IPS-18c (cell line): ENCODE measurements at regions not wholly inside any gene's neighbourhood (a gene's known extent, or its start where the extent isn't known, plus 50 kb on each side); places are given as distances from the start of the nearest gene placed in this dataset.
"Not testable (repeated sequence)": the region's sequence is repeated elsewhere in the genome, so short reads cannot be mapped to it uniquely, and the experiment has no call there.

ENCODE experiments used
- H3K4me3 ChIP-seq: 2 replicates; pipeline ENCODE4 v1.7.0; 2013; ENCODE audit warnings: low read depth, mild to moderate bottlenecking, low read length, moderate library complexity; ENCODE audit not compliant: insufficient read depth
- H3K9me3 ChIP-seq: one replicate; pipeline ENCODE4 v1.6.1; 2013; ENCODE audit warnings: mild to moderate bottlenecking, low read length, moderate library complexity; ENCODE audit not compliant: control insufficient read depth, insufficient read depth

GRCh38 chr2:175677880-175678279 is 324.2 kb downstream of the LNPK start:
- Histone ChIP-seq H3K4me3 (no peak overlapping the region), H3K9me3 (no peaks in the 10 kb centered on the region)

GRCh38 chr2:175676813-175677212 is 325.3 kb downstream of the LNPK start:
- Histone ChIP-seq H3K4me3 (no peak overlapping the region), H3K9me3 (no peaks in the 10 kb centered on the region)

GRCh38 chr2:175668804-175669203 is 333.3 kb downstream of the LNPK start:
- H3K4me3 ChIP-seq, H3K9me3 ChIP-seq: not testable (repeated sequence)

- H3K4me3 ChIP-seq, result no peak overlapping the region
Observed at GRCh38 chr2:175662335-175662734, 339.7 kb downstream of the LNPK start.

GRCh38 chr2:175648577-175649063 is 353.4 kb downstream of the LNPK start:
- Histone ChIP-seq H3K4me3 (no peak overlapping the region), H3K9me3 (no peaks in the 10 kb centered on the region)

More at GRCh38 chr2:175662335-175662734, 339.7 kb downstream of the LNPK start:
- H3K9me3 ChIP-seq, result no peaks in the 10 kb centered on the region

DNA sequence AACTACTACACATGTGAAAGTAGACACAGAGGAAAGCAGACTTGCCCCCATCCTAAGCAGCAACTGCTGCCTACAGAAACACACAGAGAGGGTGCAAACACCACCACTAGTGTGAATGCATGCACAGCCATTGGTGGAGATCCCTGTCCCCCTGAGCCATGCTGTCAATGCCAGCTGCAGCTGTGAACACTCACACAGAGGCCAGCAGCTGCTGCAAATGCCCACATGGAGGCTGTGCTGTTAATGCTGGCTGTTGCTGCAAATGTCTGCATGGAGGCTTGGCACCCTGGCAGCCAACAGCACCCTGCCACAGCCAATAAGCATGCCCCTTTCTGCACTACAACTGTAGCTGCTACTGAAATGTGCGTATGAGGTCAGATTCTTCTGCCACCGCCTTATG is 355.0 kb downstream of the LNPK start:
- H3K9me3 ChIP-seq, result no peaks in the 10 kb centered on the region
- no peak overlapping the region for H3K4me3 ChIP-seq

- H3K9me3 ChIP-seq, result no peaks in the 10 kb centered on the region
- H3K4me3 ChIP-seq, result no peak overlapping the region
Observed at GRCh38 chr2:175640655-175641054, 361.4 kb downstream of the LNPK start.

DNA sequence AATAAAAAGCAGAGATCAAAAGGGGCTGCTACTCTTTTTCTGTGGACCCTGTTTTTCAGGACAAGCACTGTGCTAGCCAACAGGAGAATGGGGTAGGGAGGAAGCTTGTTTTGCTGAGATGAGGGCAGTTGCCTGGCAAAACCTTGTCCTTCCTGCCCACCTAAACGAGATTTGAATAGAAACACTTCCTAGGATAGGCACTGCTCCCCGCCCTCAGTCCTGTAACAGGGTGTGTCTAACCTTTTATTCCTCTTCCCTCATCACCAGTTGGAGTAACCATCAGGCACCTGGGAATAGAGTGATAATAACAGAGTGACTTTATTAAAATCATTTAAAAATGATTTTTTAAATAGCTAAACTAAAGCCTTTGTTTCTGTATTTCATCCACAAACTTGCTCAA is 368.8 kb downstream of the LNPK start:
- Histone ChIP-seq H3K9me3 (no peaks in the 10 kb centered on the region), H3K4me3 (no peak overlapping the region)

GRCh38 chr2:175631245-175631623 is 370.8 kb downstream of the LNPK start:
- Histone ChIP-seq H3K4me3 (no peak overlapping the region), H3K9me3 (no peaks in the 10 kb centered on the region)

DNA sequence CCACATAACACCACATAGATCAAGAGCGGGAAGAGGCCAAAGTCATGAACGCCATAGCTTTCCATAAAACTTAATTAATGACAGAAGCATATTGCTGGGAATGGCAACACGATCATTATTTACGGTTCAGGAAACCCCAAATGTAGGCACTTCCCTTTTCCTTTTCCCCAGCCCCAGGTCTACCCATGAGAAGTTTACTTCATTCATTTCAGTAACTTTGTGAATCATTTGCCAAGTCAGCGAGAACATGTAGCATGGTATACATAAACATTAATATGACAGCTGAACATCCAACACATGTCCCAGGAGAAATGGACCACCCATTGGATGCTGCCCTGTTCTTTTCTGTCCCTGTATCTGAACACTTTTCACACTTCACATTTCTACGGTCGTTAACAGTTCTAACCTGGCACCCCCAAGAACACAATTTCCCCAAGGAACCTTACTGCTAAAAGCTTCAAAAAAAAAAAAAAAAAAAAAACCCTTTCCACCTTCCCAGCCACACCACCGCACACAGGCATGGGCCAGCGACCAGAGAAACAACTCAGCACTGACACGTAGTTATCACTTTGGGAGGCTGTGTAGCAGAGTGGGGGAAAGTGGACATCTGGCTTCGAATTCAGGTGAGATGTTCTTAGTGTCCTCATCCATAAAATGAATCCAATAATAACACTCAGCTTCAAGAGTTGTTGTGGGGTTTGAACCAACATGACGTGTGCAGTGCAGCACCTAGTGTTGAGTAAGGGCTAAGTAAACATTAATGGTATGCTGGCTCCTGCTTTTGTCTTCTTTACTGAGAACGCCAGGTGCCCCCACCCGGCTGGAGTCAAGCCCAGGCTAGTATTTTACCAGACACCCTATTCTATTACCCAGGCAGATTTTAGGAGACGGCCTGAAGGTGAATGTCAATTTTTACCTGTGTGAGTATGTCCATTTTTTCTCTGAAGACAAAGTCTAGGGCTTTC is 371.5 kb downstream of the LNPK start:
- Histone ChIP-seq H3K4me3 (no peak overlapping the region), H3K9me3 (no peaks in the 10 kb centered on the region)

DNA sequence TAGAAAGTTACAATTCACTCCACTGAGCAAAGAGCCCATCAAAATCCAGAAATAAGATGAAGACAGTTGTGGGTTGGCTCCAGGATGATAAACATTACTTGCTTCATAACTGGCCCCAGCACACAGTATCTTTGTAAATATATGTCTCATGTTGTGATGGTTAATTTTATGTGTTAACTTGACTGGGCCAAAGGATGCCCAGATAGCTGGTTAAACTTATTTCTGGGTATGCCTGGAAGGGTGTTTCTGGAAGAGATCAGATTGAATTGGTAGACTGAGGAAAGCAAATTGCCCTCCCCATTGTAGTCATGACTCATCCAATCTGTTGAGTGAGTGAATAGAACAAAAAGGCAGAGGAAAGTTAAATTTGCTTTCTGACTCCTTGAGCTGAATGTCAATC is 373.8 kb downstream of the LNPK start:
- Histone ChIP-seq H3K4me3 (no peak overlapping the region), H3K9me3 (no peaks in the 10 kb centered on the region)

DNA sequence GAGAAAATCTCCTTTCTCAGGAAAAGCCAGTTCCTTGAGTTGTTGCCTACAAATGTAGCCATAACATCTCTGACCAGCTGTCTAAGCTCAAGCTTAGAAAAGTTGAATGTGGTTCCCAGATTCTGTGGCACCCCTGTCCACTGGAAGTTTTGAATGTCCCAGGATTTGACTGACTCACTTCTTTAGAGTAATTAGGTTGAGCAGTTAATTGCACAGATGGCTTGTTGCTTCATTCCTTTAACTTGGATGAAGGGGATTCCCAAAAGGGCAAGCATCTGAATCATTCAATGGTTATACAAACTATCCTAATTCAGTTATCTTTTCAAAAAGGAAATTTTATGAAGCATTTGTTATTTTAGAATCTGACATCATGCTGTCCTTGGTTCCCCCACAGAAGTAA is 374.7 kb downstream of the LNPK start:
- Histone ChIP-seq H3K9me3 (no peaks in the 10 kb centered on the region), H3K4me3 (no peak overlapping the region)

DNA sequence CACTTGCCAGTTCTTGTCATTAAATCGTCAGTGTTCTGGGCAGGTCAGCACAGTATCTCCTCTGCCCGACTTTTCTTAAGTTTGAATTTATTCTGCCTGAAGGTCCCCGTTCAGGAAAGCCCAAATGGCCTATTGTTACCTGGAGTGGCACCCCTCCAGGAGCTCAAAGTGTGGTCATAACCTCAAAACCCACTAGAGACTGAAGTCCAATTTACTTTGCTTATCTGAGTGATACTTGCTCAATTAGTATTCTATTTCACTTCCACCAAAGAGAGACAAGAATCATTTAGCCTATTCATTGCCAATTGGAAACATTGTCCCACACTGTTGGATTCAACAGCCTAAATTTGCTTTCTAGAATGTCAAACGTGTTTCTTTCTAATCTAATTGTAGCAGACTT is 375.3 kb downstream of the LNPK start:
- H3K9me3 ChIP-seq, result no peaks in the 10 kb centered on the region
- no peak overlapping the region for H3K4me3 ChIP-seq

DNA sequence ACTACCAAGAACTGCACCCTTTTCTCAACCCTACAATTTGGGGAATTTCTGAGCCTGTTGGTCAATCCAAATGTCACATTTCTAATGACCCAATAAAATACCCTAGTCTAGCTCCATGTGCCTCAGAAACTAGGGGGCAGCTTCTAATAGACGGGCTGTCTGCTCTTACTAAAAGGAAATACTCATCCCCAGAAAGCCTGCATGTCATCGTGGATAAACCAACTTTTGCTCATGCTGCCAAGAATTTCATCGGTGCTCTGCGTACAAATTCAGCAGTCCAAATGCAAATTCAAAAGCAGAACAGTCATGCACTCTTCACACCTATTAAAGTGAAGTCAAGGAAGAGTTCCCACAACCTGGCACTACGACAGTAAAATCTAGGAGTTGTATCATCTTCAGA is 377.3 kb downstream of the LNPK start:
- no peak overlapping the region for H3K4me3 ChIP-seq
- H3K9me3 ChIP-seq, result no peaks in the 10 kb centered on the region

DNA sequence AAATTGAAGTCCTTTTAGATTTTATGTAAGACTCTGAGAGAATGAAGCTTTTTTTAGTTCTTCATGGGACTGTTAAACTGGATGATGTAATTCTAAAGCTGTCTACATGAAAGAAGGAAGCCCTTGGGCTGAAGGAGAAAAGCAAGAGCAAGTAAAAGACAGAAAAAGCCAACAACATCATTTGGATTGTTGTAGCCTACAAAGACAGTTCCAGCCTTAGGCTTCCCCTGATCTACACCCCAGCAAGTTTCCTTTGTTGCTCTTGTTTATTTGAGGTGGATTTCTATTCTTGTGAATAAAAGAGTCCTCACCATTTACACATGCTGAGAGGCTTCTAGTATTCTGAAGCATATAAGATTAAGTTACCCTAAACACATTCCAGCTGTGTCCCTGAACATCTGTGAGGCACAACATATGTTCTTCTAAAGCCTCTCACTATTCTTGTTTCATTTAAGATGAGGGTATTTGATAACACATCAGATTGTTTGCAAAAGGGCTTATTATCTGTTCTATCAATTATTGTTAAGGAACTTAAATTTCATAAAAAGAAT is 377.8 kb downstream of the LNPK start:
- Histone ChIP-seq H3K4me3 (no peak overlapping the region), H3K9me3 (no peaks in the 10 kb centered on the region)

- peaks cover 2% of the 10 kb centered on the region for H3K9me3 ChIP-seq
- no peak overlapping the region for H3K4me3 ChIP-seq
Observed at GRCh38 chr2:175621821-175622220, 380.2 kb downstream of the LNPK start.

DNA sequence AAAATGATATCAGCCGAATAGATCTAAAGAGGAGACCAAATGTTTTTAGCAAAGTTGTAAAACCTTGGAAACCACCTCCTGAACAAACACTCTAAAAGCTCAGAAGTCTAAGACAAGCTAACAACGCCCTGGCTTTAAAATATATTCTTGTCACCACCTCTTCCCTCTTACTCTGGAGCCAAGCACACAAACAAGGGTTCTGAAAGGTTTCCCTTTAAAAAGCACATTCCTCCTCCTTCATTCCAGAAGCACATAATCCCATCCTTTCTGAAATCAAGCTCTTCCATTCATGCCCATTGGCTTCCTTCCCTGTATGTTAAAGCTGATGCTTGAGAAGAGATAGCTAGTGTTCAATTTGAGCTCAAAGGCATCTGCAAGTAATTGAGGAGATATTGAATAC is 382.0 kb downstream of the LNPK start:
- H3K9me3 ChIP-seq, result peaks cover 2% of the 10 kb centered on the region
- H3K4me3 ChIP-seq, result no peak overlapping the region
